HL-60 (cell line): ENCODE measurements at regions not wholly inside any gene's neighbourhood (a gene's known extent, or its start where the extent isn't known, plus 50 kb on each side); places are given as distances from the start of the nearest gene placed in this dataset.

ENCODE experiments used
- GABPA ChIP-seq: IDR thresholded peaks from 2 replicates; pipeline ENCODE4 v1.6.1; 2012; ENCODE audit warnings: low read depth
- POLR2AphosphoS5 ChIP-seq: IDR thresholded peaks from 2 replicates; pipeline ENCODE4 v1.6.1; 2012; ENCODE audit warnings: low read depth
- SPI1 ChIP-seq: IDR thresholded peaks from 2 replicates; pipeline ENCODE4 v1.6.1; 2012; ENCODE audit warnings: low read depth, mild to moderate bottlenecking, borderline replicate concordance
- TF ChIP-seq, protein P1 (sequence below): IDR thresholded peaks from one replicate; pipeline ENCODE4 v1.5.1; 2011; ENCODE audit warnings: low read length, control low read depth, inconsistent platforms; ENCODE audit not compliant: insufficient read depth
- TF ChIP-seq, protein P2 (sequence below): IDR thresholded peaks from 2 replicates; pipeline ENCODE4 v1.6.1; 2012; ENCODE audit warnings: low read depth; ENCODE audit not compliant: insufficient replicate concordance

DNA sequence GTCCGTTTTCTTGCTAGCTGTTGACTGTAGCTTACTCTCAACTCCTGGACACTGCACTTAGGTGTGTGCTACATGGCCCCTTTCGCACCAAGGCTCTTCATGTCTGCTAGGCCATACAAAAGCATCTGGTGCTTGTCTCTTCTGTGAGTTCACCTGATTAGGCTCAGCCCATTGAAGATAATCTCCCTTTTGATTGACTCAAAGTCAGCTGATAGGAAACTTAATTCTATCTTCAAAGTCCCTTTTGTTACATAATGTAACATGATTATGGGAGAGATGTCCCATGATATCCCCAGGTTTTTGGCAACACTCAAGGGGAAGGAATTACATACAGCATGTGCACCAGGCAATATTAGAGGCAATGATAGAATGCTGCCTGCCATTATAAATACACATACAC is 263.0 kb upstream of the JAG1 start:
- TF ChIP-seq, protein P1, sequence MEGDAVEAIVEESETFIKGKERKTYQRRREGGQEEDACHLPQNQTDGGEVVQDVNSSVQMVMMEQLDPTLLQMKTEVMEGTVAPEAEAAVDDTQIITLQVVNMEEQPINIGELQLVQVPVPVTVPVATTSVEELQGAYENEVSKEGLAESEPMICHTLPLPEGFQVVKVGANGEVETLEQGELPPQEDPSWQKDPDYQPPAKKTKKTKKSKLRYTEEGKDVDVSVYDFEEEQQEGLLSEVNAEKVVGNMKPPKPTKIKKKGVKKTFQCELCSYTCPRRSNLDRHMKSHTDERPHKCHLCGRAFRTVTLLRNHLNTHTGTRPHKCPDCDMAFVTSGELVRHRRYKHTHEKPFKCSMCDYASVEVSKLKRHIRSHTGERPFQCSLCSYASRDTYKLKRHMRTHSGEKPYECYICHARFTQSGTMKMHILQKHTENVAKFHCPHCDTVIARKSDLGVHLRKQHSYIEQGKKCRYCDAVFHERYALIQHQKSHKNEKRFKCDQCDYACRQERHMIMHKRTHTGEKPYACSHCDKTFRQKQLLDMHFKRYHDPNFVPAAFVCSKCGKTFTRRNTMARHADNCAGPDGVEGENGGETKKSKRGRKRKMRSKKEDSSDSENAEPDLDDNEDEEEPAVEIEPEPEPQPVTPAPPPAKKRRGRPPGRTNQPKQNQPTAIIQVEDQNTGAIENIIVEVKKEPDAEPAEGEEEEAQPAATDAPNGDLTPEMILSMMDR = no peak
- TF ChIP-seq POLR2AphosphoS5 (no peak), GABPA (no peak), SPI1 (no peak)
- TF ChIP-seq, protein P2, sequence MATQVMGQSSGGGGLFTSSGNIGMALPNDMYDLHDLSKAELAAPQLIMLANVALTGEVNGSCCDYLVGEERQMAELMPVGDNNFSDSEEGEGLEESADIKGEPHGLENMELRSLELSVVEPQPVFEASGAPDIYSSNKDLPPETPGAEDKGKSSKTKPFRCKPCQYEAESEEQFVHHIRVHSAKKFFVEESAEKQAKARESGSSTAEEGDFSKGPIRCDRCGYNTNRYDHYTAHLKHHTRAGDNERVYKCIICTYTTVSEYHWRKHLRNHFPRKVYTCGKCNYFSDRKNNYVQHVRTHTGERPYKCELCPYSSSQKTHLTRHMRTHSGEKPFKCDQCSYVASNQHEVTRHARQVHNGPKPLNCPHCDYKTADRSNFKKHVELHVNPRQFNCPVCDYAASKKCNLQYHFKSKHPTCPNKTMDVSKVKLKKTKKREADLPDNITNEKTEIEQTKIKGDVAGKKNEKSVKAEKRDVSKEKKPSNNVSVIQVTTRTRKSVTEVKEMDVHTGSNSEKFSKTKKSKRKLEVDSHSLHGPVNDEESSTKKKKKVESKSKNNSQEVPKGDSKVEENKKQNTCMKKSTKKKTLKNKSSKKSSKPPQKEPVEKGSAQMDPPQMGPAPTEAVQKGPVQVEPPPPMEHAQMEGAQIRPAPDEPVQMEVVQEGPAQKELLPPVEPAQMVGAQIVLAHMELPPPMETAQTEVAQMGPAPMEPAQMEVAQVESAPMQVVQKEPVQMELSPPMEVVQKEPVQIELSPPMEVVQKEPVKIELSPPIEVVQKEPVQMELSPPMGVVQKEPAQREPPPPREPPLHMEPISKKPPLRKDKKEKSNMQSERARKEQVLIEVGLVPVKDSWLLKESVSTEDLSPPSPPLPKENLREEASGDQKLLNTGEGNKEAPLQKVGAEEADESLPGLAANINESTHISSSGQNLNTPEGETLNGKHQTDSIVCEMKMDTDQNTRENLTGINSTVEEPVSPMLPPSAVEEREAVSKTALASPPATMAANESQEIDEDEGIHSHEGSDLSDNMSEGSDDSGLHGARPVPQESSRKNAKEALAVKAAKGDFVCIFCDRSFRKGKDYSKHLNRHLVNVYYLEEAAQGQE = no peak
